GM21515 (cell line): ENCODE measurements at regions not wholly inside any gene's neighbourhood (a gene's known extent, or its start where the extent isn't known, plus 50 kb on each side); places are given as distances from the start of the nearest gene placed in this dataset.
"Not testable (repeated sequence)": the region's sequence is repeated elsewhere in the genome, so short reads cannot be mapped to it uniquely, and the experiment has no call there.

Source experiments
- ATAC-seq: cut with Tn5 transposase; IDR thresholded peaks from one replicate; pipeline ENCODE4 v1.9.1; 2021; ENCODE audit not compliant: unreplicated experiment

- no peak for ATAC-seq
Observed at GRCh38 chr9:82115900-82116299, 127.3 kb downstream of the SPATA31D1 start.

DNA sequence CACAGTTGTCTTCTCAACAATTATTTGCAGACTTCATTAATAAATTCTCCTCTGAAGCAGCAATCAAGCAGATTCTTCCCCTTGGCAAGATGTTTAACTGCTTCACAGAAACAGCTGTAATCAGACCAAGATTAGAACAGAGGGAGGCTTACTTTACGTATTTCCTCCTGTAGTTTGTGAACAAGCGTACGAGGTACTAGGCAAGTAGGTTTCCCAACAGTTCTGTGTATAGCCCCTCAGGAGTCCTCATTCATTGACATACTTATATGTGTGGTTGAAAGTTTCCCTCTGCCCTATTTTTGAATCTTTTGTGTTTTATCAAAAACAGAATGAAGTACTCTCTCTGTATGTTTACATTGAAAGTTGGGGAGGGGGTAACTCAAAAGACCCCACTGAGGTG is 128.0 kb downstream of the SPATA31D1 start:
- no peak for ATAC-seq

GRCh38 chr9:82117026-82117811 is 128.6 kb downstream of the SPATA31D1 start:
- no peak for ATAC-seq

- no peak for ATAC-seq
Observed at GRCh38 chr9:82122731-82123130, 134.2 kb downstream of the SPATA31D1 start.

GRCh38 chr9:82124090-82124489 is 135.5 kb downstream of the SPATA31D1 start:
- no peak for ATAC-seq

DNA sequence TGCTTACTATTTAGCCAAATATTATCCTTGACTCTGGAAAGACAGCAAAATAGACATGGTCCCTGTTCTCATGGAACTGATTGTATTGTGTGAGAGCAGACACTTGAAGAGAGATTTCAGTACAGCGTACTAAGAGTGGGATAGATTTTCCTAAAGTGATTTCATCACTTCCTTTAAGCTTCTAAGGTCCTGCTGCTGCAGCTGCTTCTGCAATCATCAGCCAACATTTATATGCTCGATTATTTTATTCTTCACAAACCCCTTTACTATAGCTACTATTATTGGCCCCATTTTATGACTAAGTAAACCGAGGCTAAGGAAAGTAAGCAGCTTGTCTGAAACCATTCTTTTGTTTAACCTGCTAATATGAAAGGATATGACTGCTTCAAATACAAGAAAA is 137.7 kb downstream of the SPATA31D1 start:
- ATAC-seq = no peak

DNA sequence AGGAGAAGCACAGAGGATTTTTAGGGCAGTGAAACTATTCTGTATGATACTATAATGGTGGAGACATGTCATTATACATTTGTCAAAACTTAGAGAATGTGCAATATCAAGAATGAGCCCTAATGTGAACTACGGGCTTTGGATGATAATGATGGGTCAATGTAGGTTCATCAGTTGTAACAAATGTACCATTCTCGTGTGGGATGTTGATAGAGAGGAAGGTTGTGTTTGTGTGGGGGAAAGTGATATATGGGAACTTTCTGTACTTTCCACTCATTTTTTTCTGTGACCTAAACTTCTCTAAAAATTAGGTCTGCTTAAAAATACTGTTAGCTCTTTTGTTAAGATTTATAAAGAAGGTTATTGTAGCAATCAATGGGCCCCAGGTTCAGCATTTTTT is 138.9 kb downstream of the SPATA31D1 start:
- no peak for ATAC-seq

- ATAC-seq = peak; percentile 75
Observed at GRCh38 chr9:82128011-82128696, 139.6 kb downstream of the SPATA31D1 start.

DNA sequence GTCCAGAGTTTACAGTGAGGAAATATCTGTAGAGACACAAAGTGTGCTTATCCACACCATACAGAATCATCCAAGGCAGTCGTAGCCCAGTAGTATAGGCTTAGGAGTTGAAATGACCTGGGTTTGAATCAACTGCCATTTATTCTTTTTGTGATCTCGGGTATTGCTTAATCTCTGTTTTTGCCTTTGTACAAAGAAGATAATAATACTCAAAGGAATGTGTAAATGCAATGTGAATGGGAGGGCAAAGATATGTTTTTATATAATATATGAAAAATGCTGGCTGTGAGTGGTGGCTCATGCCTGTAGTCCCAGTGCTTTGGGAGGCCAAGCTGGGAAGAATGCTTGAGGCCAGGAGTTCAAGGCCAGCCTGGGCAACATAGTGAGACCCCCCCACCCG is 141.1 kb downstream of the SPATA31D1 start:
- no peak for ATAC-seq

DNA sequence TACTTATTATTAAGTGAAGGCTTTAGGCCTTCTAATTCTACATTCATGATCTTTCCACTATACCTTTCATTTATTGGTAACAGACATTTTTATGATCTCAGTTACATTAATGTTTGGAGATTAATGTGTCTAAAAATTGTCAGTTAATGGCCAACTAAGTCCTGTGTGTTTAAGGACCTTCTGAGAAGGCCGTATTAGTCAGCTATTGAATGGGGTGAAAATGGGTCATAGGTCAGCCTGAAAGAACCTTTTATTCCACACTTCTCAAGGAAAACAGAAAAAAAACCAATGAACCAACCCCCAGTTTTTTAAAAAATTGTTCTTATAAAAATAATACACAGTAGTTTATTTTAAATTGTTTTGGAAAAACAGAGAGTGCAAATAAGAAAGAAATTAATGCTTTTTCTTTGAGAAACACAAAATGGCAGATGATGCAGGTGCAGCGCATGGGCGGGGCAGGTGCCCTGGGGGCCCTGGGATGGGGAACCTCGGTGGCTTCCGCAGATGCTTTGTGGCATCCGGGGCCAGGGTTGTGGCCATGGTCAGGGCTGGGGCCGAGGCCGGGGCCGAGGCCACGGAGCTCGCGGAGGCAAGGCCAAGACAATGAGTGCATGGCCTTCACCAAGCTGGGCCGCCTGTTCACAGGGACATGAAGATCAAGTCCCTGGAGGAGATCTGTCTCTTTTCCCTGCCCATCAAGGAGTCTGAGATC is 141.9 kb downstream of the SPATA31D1 start:
- no peak for ATAC-seq

DNA sequence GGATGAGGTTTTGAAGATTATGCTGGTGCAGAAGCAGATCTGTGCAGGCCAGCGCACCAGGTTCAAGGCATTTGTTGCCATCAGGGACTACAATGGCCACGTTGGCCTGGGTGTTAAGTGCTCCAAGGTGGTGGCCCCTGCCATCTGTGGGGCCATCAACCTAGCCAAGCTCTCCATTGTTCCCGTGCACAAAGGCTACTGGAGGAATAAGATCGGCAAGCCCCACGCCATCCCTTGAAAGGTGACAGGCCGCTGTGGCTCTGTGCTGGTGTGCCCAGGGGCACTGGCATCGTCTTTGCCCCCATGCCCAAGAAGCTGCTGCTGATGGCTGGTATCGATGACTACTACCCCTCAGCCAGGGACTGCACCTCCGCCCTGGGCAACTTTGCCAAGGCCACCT is 142.5 kb downstream of the SPATA31D1 start:
- no peak for ATAC-seq

- no peak for ATAC-seq
Observed at GRCh38 chr9:82132024-82132423, 143.5 kb downstream of the SPATA31D1 start.

DNA sequence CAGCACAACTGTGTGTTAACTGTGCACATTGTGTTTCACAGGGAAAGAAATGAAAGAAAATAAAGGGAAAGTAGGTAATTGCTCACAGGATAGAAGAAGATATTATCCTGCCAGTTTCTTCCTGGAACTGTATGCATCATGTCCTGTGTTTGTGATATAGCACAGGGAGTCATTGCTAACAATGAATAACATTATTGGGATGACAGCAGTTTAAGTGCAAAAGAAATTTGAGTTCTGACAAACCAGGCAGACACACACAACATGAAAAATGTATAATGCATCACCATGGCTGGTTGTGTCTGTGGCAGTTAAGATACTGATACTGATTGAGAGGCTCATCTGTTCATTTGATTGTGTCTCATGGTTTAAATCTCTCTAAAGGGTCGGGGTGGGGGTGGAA is 145.4 kb downstream of the SPATA31D1 start:
- no peak for ATAC-seq

GRCh38 chr9:82135106-82135505 is 146.5 kb downstream of the SPATA31D1 start:
- no peak for ATAC-seq

DNA sequence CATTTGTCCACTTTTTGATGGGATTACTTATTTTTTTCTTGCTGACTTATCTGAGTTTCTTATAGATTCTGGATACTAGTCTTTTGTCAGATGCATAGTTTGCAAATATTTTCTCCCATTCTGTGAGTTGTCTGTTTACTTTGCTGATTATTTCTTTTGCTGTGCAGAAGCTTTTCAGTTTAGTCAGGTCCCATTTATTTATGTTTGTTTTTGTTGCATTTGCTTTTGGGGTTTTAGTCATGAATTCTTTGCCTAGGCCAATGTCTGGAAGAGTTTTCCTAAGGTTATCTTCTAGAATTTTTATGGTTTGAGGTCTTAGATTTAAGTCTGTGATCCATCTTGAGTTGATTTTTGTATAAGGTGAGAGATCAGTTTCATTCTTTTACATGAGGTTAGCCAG is 149.5 kb downstream of the SPATA31D1 start:
- not testable (repeated sequence) for ATAC-seq

DNA sequence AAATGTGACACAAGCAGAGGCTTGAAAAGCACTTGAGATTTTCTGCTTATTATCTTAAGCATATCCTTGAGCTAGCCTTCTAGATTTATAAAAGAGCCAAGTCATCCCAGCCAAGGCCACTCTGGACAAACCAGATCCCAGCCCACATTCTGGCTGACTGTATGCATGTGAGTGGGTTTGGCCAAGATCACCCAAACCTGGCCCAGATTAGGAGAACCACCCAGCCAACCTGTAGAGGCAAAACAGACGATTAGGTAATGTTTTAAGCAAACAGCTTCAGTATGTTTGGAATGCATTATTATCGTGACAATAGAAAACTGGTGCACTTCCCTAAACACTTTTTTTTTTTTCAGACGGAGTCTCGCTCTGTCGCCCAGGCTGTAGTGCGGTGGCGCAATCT is 151.9 kb downstream of the SPATA31D1 start:
- ATAC-seq = no peak

- ATAC-seq = no peak
Observed at GRCh38 chr9:82144803-82145202, 156.2 kb downstream of the SPATA31D1 start.

DNA sequence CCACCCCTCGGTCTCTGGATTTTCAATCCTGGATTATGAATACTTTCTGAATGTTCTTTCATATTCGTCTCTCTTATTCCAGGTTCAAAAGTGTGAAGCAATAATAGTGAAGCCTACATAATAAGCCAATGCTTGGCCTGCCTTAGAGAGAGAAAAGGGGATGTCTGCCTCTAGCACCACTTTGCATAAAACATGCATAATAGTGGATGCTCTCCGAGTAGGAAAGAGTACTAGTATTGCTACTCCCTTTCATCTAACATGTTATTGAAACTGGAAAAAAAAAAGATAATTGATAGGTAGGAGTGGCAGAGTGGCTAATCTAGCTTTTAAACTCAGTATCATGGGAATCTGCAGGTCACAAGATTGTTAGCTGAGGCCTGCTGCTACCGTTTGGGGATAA is 158.1 kb downstream of the SPATA31D1 start:
- no peak for ATAC-seq

DNA sequence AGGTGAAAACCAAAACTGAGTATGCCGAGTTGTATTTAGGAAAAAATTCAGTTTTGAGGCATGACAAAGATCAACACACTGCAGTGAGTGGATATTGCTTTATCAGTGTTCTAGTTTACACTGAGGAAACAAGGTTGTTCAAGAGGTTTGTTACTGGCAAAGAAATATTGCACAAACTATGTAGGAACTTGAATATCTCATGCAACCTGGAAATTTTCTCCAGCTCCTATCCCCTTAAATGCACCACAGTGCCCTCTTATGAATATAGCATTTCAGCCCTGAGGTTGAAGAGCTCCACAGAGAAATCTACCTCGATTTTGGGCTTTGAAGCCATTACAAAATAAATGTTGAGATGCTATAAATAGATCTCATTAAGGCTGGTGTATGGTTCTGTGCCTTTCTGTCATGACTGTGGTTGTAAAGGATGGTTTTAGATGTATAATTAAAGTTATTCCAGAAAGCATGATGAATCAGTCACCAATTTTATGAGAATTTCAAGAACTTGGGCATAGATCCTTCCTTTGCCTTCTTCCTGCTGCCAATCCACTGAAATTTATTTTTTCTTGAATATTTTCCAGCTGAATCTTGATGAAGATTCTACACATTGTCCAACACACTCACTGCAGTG is 159.3 kb downstream of the SPATA31D1 start:
- no peak for ATAC-seq

DNA sequence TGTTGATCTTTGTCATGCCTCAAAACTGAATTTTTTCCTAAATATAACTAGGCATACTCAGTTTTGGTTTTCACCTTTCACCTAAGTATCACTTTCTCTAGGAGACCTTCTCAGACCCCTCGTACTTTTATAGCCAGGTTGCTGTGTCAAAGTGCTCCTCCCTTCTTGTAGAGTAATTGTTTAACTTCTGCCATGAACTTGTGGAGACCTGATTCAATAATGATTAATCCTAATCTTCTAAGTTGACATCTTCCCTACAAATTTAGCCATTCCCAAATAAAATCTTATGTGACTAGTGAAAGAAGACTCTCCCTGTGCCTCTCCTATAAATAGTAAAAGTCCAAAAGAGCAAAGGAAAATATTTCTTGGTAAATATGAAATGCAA is 159.8 kb downstream of the SPATA31D1 start:
- ATAC-seq = no peak

DNA sequence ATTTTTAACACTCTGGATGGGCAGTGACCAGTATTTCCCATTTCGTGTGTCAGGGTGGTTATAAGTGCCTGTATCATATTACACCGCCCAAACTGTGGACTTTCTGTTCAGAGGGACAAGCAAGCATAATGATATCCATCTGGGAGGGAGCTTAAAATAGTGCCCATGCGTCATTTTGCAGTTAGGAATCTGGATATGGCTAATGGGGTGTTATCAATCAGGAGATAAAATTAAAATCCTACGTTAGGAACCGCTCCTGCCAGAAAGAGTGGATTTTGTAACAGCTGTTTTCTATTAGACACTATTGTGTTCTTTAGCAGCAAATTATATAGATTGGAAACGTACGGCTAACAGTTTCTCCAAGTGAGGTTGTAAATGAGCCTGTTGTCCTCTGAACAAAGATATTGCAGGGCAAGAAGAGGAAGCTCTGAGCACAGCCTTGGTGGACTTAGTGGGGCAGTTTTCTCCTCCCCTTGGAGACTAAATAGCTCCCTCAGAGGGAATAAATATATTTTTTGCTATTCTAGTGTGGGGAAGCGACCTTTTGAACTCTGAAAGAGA is 160.4 kb downstream of the SPATA31D1 start:
- no peak for ATAC-seq
